ENCODE measurements at regions not wholly inside any gene's neighbourhood (a gene's known extent, or its start where the extent isn't known, plus 50 kb on each side); places are given as distances from the start of the nearest gene placed in this dataset.

- POLR2A ChIA-PET, result no interaction called here
- intact Hi-C loops (cut with micrococcal nuclease), result no loop called here
- H3K4me3 ChIP-seq (replicated peaks in 1 of 2; ENCODE audit: low read depth in 1 of 2, low read length in 2 of 2), result no peak overlapping the region
- no peaks in the 10 kb centered on the region for H3K4me1 ChIP-seq (ENCODE audit: control insufficient read depth in 1 of 2, insufficient read depth in 2 of 2, low read length in 2 of 2)
- no peaks in the 10 kb centered on the region for H4K20me1 ChIP-seq (ENCODE audit: insufficient read depth)
- H3K79me2 ChIP-seq (ENCODE audit: insufficient read depth, low read length), result no peaks in the 10 kb centered on the region
- no peak overlapping the region for H3K4me2 ChIP-seq (ENCODE audit: low read length)
- H3K9me2 ChIP-seq (ENCODE audit: insufficient read depth), result no peaks in the 10 kb centered on the region
- CTCF ChIA-PET, result no interaction called here
- no peak overlapping the region for H3K9ac ChIP-seq (ENCODE audit: low read length)
- no peak for DNase-seq (ENCODE audit: low read depth, low spot score)
- no peaks in the 10 kb centered on the region for H3K27me3 ChIP-seq (ENCODE audit: insufficient read depth, low read length)
- TF ChIP-seq RAD21 (IDR thresholded peaks at IDR 0.05; ENCODE audit: low read depth), result no peak
- no peak for TF ChIP-seq SRF (IDR thresholded peaks at IDR 0.05; ENCODE audit: low read depth)
- TF ChIP-seq ATF3 (IDR thresholded peaks at IDR 0.05), result no peak
- no peak for TF ChIP-seq YY1 (IDR thresholded peaks at IDR 0.05; ENCODE audit: extremely low read depth, insufficient replicate concordance, low read depth, low read length)
- TF ChIP-seq POLR2AphosphoS5 (IDR thresholded peaks at IDR 0.05; ENCODE audit: low read depth, low read length), result no peak
- no peak for TF ChIP-seq ELF1 (IDR thresholded peaks at IDR 0.05; ENCODE audit: borderline replicate concordance, low read depth)
- no peak for TF ChIP-seq EZH2 (IDR thresholded peaks at IDR 0.05)
- no peak for TF ChIP-seq FOSL1 (IDR thresholded peaks at IDR 0.05; ENCODE audit: low read depth)
- TF ChIP-seq CEBPB (IDR thresholded peaks at IDR 0.05; ENCODE audit: low read depth), result no peak
- no peak for TF ChIP-seq SP1 (IDR thresholded peaks at IDR 0.05; ENCODE audit: low read depth)
- no peak for TF ChIP-seq ZNF274 (IDR thresholded peaks at IDR 0.05; ENCODE audit: low read depth, low read length)
- RAD21 ChIA-PET (ENCODE audit: low non-redundant PET in 1 of 2, low total read pairs in 2 of 2, uncharacterized antibody in 2 of 2, unreplicated experiment in 2 of 2), result no interaction called here
- H3K9me3 ChIP-seq (ENCODE audit: control insufficient read depth in 1 of 2, insufficient read depth in 1 of 2, low read depth in 1 of 2, low read length in 2 of 2), result no peaks in the 10 kb centered on the region
- no peak overlapping the region for H3K27ac ChIP-seq (ENCODE audit: low read depth, low read length)
- no peaks in the 10 kb centered on the region for H3K36me3 ChIP-seq (ENCODE audit: control insufficient read depth in 1 of 2, insufficient read depth in 2 of 2, low read length in 2 of 2)
- no peak overlapping the region for H2AFZ ChIP-seq (ENCODE audit: low read depth, low read length, poor library complexity, severe bottlenecking)
- no peak for ATAC-seq
- no TSS peak for BruUV-seq (replicated peaks)
Observed at GRCh38 chr12:43117226-43117930, 434.6 kb downstream of the ADAMTS20 start.
